GM12873 (cell line): ENCODE measurements at regions not wholly inside any gene's neighbourhood (a gene's known extent, or its start where the extent isn't known, plus 50 kb on each side); places are given as distances from the start of the nearest gene placed in this dataset.

Experiments used
- TF ChIP-seq, protein P1 (sequence below): IDR thresholded peaks from 2 replicates; pipeline ENCODE4 v1.5.1; 2012; ENCODE audit warnings: low read depth, mild to moderate bottlenecking, moderate library complexity, low read length, control low read depth; ENCODE audit not compliant: insufficient read depth; ENCODE audit errors: missing control alignments

DNA sequence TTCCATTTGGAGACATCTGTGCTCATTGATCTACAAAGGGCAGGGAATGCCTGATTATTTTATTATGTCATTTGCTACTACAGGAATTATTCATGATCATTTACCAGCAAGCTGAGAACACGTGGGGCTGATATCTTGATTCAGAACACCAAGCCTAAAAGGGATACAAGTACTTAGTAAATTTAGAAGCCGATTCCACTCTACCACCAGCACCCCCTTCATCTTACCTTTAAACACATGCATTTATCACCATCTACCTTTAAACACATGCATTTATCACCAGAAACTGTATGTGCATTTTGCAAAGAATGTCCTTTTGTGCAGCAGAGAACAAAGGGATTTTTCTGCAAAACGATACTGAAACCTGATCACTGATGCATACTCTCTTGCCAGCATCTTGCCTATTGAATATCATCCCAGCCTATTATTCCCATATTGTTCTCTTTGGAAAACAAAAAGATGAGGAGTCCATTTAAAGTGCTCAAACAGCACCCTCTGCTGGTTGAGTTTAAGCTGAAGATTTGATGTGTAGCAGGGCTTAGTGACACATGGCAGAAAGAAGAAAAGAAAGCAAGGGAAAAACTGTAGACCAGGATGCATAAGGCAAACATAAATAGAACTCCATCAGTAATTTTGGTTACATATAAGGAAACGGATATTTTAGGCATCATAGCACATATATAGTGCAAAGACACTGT lies 132.6 kb upstream of the PLEKHG7 start:
- TF ChIP-seq, protein P1, sequence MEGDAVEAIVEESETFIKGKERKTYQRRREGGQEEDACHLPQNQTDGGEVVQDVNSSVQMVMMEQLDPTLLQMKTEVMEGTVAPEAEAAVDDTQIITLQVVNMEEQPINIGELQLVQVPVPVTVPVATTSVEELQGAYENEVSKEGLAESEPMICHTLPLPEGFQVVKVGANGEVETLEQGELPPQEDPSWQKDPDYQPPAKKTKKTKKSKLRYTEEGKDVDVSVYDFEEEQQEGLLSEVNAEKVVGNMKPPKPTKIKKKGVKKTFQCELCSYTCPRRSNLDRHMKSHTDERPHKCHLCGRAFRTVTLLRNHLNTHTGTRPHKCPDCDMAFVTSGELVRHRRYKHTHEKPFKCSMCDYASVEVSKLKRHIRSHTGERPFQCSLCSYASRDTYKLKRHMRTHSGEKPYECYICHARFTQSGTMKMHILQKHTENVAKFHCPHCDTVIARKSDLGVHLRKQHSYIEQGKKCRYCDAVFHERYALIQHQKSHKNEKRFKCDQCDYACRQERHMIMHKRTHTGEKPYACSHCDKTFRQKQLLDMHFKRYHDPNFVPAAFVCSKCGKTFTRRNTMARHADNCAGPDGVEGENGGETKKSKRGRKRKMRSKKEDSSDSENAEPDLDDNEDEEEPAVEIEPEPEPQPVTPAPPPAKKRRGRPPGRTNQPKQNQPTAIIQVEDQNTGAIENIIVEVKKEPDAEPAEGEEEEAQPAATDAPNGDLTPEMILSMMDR, result peak; percentile 60

DNA sequence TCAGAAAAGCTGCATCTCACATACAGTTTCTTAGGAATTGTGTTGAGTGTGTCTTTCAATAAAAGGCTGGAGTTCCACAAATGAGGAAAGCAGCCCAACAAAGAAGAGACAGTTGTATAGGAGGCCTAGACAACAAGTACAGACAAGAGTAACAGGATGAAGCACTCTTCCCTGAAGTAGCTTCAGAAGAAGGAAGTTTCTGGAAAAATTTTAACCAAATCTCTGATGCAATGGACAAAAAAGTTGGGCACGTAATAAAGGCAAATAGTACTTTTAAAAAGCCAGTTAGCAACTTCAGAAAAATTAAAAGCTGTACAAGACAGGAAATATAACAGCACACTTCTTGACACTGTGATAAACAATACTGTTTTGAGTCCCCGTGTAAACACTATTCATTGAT lies 134.1 kb upstream of the PLEKHG7 start:
- TF ChIP-seq, protein P1, result no peak

DNA sequence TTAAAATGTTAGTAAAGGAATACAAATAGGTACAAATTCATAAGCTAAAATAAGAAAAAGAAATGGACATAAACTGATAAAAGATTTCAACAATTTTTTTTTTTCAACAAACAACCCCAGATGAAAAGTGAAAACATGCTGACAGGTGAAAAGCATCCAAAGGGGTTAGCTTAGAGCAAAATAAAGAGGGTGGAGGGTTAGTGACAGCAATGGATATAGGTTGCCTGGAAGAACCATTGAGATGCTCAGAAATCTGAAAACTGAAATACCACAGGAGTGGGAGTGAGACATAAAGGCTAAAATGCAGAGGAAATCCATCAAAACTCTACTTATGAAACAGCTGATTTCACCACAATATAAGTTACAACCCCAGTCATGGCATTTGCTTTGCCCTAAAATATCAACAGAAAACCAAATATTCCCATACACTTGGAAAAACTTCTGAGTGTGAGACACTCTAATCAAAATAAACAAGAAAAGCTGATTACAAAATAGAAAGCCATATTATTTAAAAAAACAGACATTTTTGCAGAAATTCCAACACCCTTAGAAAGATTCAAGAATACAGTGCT lies 136.3 kb upstream of the PLEKHG7 start:
- TF ChIP-seq, protein P1, result no peak

DNA sequence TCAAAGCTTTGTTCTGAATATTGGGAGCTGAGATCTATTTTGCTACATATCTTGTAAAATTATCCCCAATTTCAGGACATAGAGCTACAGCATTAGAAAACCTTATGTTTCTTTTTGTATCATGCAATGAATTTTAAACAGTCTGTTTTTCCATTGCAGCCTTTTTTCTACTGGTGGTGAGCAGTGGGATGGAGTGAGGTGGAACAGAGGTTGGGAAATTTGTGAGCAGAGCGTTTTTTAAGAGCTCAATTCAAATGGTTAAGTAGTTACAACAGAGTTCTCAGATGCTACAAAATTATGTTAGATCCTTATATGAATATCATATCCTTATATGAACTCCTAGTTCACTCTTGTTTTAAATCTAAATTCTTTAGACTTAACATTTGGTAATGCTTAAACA lies 139.0 kb upstream of the PLEKHG7 start:
- TF ChIP-seq, protein P1, result no peak

DNA sequence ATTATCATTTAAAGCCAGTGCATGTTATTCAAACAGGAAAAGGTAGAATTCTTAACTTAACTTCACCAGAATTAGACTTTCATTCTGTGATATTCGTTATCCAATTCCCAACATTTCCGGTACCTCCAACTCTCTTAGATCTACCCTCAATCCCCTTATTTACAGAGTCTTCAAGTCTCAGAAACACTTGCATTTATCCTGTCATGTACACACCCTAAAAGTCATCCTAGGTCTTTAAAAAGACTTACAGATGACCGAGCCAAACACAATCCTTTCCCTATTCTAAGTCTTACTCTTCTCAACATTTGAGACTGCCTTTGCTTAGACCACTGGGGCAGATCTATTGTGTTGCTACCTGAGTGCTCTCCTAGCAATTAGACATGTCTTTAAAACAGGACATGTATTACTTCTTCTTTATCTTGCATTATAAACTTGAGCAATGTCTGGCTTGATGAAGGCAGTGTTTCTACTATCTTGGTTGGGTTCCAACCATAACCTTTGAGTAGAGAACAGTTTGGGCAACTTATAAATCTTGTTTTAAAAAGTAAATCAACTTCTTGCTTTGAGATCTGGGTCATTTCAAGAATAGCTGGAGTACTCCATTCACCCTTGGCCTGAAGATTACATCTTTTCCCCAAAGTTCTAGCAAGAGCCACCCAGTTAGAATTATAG lies 140.6 kb upstream of the PLEKHG7 start:
- TF ChIP-seq, protein P1, result no peak

DNA sequence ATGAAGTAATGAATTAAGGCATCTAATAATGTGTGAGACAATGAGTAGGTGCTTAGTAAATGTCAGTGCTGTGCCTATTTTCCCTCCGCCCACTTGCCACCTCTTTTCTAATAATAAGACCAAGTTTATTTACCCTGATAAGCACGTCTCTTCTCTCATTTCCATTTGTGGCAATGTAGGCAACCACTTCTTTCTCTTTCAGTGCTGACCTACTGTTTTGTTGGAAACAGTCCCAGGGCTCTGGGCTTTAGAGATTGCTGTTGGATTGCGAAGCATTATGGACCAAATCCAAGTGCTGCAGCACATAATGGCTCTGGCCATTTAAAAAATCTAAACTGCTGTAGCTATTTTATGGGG lies 141.3 kb upstream of the PLEKHG7 start:
- TF ChIP-seq, protein P1, result no peak

DNA sequence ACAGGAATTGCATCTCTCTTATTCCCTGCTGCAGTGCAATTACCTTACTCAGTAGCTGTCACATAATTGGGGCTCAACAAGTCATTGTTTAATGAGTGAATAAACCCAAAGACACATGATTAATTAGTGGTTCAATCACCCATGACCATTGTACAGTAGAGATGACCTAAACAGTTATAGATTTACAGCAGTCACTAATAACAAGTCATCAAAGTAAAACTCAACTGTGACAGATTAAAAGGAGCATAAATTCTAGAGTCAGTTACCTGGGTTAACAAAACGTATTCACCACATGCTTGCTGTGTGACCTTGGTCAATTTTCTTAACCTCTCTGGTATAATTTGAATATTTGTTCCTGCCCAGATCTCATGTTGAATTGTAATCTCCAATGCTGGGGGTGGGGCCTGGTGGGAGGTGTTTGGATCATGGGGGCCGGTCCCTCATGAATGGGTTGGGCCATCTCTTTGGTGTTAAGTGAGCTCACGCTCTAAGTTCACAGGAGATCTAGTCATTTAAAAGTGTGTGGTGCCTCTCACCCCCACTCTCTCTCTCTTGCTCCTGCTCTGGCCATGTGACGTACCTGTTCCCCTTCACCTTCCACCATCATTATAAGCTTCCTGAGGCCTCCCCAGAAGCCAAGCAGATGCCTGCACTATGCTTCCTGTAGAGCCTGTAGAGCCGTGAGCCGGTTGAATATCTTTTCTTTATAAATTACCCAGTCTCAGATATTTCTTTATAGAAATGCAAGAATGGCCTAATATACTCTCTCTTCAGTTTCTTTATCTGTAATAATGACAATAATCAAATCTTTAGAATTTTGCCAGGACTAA lies 141.9 kb upstream of the PLEKHG7 start:
- TF ChIP-seq, protein P1, result no peak
